HG03342 (cell line): ENCODE measurements at regions not wholly inside any gene's neighbourhood (a gene's known extent, or its start where the extent isn't known, plus 50 kb on each side); places are given as distances from the start of the nearest gene placed in this dataset.
"Not testable (repeated sequence)": the region's sequence is repeated elsewhere in the genome, so short reads cannot be mapped to it uniquely, and the experiment has no call there.

Experiments used
- ATAC-seq: cut with Tn5 transposase; IDR thresholded peaks from one replicate; pipeline ENCODE4 v1.9.1; 2021; ENCODE audit warnings: mild to moderate bottlenecking, moderate library complexity; ENCODE audit not compliant: unreplicated experiment

GRCh38 chr1:106289265-106289928, 767.1 kb upstream of the PRMT6 start:
- ATAC-seq = no peak

GRCh38 chr1:106290805-106291501, 765.5 kb upstream of the PRMT6 start:
- no peak for ATAC-seq

- ATAC-seq = no peak
Measured at GRCh38 chr1:106292130-106292529, 764.3 kb upstream of the PRMT6 start.

- ATAC-seq = no peak
Measured at GRCh38 chr1:106296431-106296830, 760.0 kb upstream of the PRMT6 start.

GRCh38 chr1:106304106-106304505, 752.4 kb upstream of the PRMT6 start:
- ATAC-seq = no peak

- no peak for ATAC-seq
Measured at GRCh38 chr1:106319612-106320011, 736.9 kb upstream of the PRMT6 start.

- no peak for ATAC-seq
Measured at GRCh38 chr1:106325600-106325999, 730.9 kb upstream of the PRMT6 start.

GRCh38 chr1:106344494-106344893, 712.0 kb upstream of the PRMT6 start:
- no peak for ATAC-seq

GRCh38 chr1:106360252-106360651, 696.2 kb upstream of the PRMT6 start:
- peak; percentile 67 for ATAC-seq

- ATAC-seq = no peak
Measured at GRCh38 chr1:106366627-106367319, 689.7 kb upstream of the PRMT6 start.

- no peak for ATAC-seq
Measured at GRCh38 chr1:106378261-106378660, 678.2 kb upstream of the PRMT6 start.

- no peak for ATAC-seq
Measured at GRCh38 chr1:106380772-106381171, 675.7 kb upstream of the PRMT6 start.

GRCh38 chr1:106389160-106389559, 667.3 kb upstream of the PRMT6 start:
- ATAC-seq = not testable (repeated sequence)

- no peak for ATAC-seq
Measured at GRCh38 chr1:106393046-106393445, 663.4 kb upstream of the PRMT6 start.

GRCh38 chr1:106396020-106396419, 660.5 kb upstream of the PRMT6 start:
- ATAC-seq = no peak

- no peak for ATAC-seq
Measured at GRCh38 chr1:106398391-106398790, 658.1 kb upstream of the PRMT6 start.

GRCh38 chr1:106406114-106406513, 650.4 kb upstream of the PRMT6 start:
- ATAC-seq = no peak

- ATAC-seq = not testable (repeated sequence)
Measured at GRCh38 chr1:106412321-106412720, 644.2 kb upstream of the PRMT6 start.

- ATAC-seq = peak; percentile 77
Measured at GRCh38 chr1:106435269-106435668, 621.2 kb upstream of the PRMT6 start.

- no peak for ATAC-seq
Measured at GRCh38 chr1:106439475-106439874, 617.0 kb upstream of the PRMT6 start.

- no peak for ATAC-seq
Measured at GRCh38 chr1:106447466-106447865, 609.0 kb upstream of the PRMT6 start.

- ATAC-seq = no peak
Measured at GRCh38 chr1:106456832-106457231, 599.6 kb upstream of the PRMT6 start.
